GM13977 (cell line): ENCODE measurements at regions not wholly inside any gene's neighbourhood (a gene's known extent, or its start where the extent isn't known, plus 50 kb on each side); places are given as distances from the start of the nearest gene placed in this dataset.

Experiments
- DNase-seq: peaks from one replicate; pipeline ENCODE4 v3.0.0; 2012; ENCODE audit warnings: low spot score
- in situ Hi-C: fragments of 300-500 bp; cut with MboI; formaldehyde crosslinking; loops from one replicate; pipeline ENCODE4 v1.12.0; 2022; ENCODE audit warnings: low sequenced_read_pairs, low pct_unique_long_range_greater_than_20kb, mixed read lengths, inconsistent platforms; ENCODE audit not compliant: unreplicated experiment
- TF ChIP-seq, protein P1 (sequence below): IDR thresholded peaks from 2 replicates; pipeline ENCODE4 v1.5.1; 2012; ENCODE audit warnings: mild to moderate bottlenecking, control low read depth; ENCODE audit not compliant: insufficient read depth; ENCODE audit errors: extremely low read depth, missing control alignments

- TF ChIP-seq, protein P1, sequence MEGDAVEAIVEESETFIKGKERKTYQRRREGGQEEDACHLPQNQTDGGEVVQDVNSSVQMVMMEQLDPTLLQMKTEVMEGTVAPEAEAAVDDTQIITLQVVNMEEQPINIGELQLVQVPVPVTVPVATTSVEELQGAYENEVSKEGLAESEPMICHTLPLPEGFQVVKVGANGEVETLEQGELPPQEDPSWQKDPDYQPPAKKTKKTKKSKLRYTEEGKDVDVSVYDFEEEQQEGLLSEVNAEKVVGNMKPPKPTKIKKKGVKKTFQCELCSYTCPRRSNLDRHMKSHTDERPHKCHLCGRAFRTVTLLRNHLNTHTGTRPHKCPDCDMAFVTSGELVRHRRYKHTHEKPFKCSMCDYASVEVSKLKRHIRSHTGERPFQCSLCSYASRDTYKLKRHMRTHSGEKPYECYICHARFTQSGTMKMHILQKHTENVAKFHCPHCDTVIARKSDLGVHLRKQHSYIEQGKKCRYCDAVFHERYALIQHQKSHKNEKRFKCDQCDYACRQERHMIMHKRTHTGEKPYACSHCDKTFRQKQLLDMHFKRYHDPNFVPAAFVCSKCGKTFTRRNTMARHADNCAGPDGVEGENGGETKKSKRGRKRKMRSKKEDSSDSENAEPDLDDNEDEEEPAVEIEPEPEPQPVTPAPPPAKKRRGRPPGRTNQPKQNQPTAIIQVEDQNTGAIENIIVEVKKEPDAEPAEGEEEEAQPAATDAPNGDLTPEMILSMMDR, result no peak
- no peak for DNase-seq
- in situ Hi-C loops, result no loop called here
Measured at GRCh38 chr9:1776668-1777067, 238.5 kb upstream of the SMARCA2 start.

- in situ Hi-C loops, result no loop called here
- no peak for DNase-seq
- TF ChIP-seq, protein P1, result no peak
Measured at GRCh38 chr9:1791191-1791590, 224.0 kb upstream of the SMARCA2 start.

DNA sequence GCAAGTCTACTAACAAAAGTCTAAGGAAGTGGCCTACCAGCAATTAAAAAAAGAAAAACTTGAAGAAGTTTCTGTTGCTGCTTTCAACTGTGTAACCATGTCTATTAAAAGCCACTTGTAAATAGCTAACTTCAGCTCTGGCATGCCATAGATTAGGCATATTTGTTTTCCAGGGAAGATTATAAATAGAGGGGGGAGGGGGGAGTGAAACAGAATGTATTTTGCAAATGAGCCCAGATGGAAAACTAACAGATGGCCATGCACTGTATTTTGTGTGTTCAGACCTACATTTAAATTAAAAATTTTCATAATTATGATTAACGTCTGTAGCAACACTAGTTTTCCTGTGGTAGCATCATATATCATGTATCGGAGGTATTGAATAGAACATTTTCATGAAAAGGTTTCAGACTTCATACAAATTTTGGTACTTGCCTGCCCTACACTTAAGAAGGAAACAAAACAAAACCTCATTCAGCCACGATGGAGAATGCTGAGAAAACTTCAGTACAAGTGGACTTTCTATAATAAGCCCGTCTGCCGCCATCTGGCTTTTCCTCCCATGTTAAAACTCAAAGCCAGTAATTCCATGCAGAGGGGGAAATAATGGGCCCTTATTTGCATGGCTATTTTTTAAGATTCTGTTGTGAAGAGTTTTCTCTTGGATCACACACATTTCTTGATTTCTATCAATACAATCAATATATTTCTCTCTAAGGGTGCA is 220.4 kb upstream of the SMARCA2 start:
- in situ Hi-C loops, result no loop called here
- DNase-seq, result no peak
- TF ChIP-seq, protein P1, result no peak

GRCh38 chr9:1804128-1804865 is 210.8 kb upstream of the SMARCA2 start:
- in situ Hi-C loops, result no loop called here
- TF ChIP-seq, protein P1, result no peak

GRCh38 chr9:1829719-1830118 is 185.4 kb upstream of the SMARCA2 start:
- no peak for DNase-seq
- in situ Hi-C loops, result no loop called here
- TF ChIP-seq, protein P1, result no peak

More at GRCh38 chr9:1804128-1804865, 210.8 kb upstream of the SMARCA2 start:
- DNase-seq, result no peak

GRCh38 chr9:1832960-1833359 is 182.2 kb upstream of the SMARCA2 start:
- no peak for DNase-seq
- in situ Hi-C loops, result no loop called here
- TF ChIP-seq, protein P1, result no peak
